ENCODE measurements at regions not wholly inside any gene's neighbourhood (a gene's known extent, or its start where the extent isn't known, plus 50 kb on each side); places are given as distances from the start of the nearest gene placed in this dataset.

- DNase-seq (ENCODE audit: low read depth in 2 of 2) = no peak
These were observed 56.8 kb upstream of the SVIL start for GRCh38 chr10:29691564-29692072.

- no peak for DNase-seq (ENCODE audit: low read depth in 2 of 2)
These were observed 54.2 kb upstream of the SVIL start for GRCh38 chr10:29689001-29689400.

- DNase-seq (ENCODE audit: low read depth in 2 of 2) = no peak
These were observed 53.5 kb upstream of the SVIL start for GRCh38 chr10:29688230-29688661.

GRCh38 chr10:29687421-29688164, 52.8 kb upstream of the SVIL start:
- no peak for DNase-seq (ENCODE audit: low read depth in 2 of 2)

- no peak for DNase-seq (ENCODE audit: low read depth in 2 of 2)
These were observed 50.7 kb upstream of the SVIL start for GRCh38 chr10:29685506-29685905.

Data from activated CD8-positive, alpha-beta memory T cell treated with anti-CD3 and anti-CD28 coated beads for 4 hours (primary cell).